HG03135 (cell line): ENCODE measurements at regions not wholly inside any gene's neighbourhood (a gene's known extent, or its start where the extent isn't known, plus 50 kb on each side); places are given as distances from the start of the nearest gene placed in this dataset.

Experiments
- ATAC-seq: cut with Tn5 transposase; IDR thresholded peaks from one replicate; pipeline ENCODE4 v1.9.1; 2021; ENCODE audit warnings: mild to moderate bottlenecking, moderate library complexity; ENCODE audit not compliant: unreplicated experiment

DNA sequence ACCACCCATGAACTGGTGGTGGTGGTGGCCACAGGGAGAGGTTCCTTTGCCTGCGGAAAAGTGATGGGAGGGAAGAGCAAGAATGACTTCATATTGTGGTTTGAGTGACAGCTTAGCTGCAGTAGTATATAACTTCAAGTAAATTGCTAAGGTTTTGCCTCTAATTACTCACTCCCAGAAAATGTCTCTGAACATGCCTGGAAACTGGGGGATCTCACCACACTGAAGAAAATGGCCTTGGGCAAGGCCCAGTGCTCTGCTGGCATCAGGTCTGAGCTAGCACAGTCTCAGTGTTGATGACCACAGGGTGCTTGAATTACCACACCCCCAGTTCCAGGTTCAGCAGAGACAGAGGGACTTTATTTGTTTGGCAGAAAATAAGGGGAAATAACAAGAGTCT is 2085.4 kb downstream of the ARAP2 start:
- ATAC-seq, result no peak

DNA sequence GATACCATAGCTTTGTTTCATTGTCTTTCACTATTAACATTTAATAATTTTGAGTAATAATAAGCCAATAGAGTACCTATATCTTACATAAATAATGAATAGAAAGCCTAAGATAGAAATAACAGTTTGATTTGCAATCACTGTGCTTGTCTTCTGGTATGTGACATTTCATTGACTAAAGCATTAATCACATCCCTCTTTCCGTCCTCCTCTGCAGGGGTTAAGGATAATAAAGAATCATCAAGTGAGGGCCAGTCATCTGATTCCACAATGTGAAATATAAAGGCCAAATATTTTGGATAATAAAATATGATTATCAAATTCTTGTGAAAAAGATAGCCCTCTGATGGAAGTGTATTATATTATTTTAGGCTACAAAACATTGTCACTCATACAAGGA is 2073.4 kb downstream of the ARAP2 start:
- ATAC-seq, result no peak

DNA sequence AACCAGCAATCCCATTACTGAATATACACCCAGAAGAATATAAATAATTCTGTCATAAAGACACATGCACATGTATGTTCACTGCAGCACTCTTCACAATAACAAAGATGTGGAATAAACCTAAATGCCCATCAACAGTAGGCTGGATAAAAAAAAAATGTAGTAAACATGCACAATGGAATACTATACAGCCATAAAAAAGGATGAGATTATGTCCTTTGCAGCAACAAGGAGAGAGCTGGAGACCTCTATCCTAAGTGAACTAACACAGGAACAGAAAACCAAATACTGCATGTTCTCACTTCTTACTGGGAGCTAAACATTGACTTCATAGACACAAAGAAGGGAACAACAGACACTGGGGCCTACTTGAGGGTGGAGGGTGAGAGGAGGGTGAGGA is 2067.7 kb downstream of the ARAP2 start:
- no peak for ATAC-seq

DNA sequence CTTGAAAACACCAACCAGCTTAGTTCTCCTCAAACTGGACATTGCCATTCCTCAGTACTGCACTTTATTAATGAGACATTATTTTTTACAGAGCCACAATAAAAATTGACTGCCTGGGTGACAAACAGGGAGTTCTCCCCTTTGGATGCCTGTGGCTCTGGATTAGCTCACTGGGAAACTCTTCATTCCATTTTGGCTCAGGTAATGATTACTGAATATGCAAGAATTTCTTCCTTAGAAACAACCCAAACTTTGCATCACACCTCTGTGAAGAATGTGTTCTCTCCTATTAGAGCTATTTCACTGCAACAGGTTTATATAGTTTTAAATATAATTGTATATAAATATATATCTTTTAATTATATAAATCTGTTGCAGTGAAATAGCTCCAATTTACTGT is 2065.8 kb downstream of the ARAP2 start:
- ATAC-seq, result no peak

DNA sequence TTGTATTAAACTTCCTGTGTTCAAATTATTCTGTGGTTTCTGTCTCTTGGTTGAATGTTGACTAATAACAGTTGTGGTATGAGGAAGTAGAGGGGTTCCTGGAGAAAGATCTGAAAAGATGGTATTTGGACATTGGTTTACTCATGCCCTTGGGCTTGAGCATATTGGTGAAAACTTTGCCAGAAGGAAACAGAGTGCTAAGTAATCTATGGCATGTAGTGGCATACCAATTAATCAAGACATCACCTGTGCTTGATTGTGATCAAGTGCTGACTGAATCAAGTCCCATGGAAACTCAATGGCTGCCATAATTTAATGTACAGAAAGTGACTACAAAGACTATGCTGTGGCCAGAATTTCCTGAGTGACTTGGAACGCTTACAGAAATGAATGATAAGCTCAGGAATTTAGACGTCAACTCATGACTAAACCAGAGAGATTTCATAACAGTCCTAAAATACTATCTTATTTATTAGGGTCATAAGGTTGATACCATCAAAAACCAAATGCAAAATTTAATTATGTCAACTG is 2062.9 kb downstream of the ARAP2 start:
- ATAC-seq, result no peak

DNA sequence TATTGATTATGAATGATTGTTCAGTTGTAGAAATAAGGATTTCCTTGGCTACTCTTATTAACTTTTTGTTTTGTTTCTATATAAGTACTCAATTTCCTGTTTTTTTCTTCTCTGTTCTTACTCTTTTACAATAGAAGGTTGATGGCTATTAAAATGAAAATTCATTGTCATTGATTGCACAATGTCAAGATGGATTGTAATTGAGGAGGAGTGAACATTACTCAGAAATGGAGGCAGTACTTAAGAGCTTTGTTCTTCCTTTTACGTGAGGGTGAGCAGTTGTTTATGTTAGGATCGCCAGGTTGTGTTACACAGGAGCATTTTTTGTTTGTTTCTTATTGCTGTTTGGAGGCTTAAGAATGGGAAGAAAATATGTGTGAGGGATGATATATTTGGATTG is 2062.4 kb downstream of the ARAP2 start:
- ATAC-seq, result no peak

DNA sequence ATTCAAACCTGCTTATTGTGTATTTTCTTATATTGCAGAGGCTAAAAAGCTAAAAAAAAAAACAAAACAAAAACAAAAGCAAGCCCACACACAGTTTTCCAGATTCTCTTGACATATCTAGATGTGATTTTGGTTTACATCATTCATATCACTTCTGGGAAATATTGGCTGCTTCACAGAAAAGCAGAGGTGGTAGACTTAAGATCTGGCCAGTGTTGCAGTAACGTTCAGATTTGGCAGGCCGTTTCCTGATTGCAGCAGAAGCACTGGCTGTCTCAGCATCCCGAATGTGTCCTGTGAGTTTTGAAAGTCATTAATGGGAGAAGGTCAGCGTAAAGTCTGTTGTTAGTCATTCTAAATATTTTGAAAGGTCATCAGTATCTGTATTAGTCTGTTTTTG is 2062.0 kb downstream of the ARAP2 start:
- no peak for ATAC-seq

DNA sequence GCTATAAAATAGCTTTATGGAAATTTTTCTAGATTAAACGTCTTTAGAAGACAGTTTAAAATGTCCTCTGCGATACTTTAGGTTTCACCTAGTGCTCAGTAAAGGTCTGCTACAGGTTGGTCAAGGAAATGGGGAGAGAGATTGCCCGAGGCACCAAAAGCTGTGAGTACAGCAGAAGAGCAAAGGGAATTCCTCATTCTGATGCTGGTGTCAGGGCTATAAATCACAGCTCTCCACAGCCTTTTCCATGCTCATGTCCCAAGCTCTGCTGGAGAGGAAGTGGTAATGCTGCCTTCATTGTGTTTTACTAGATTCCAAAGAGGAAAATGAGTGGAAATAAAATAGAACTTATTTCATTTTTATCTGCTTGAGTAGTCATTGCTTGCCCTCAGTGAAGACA is 2060.4 kb downstream of the ARAP2 start:
- ATAC-seq, result no peak

DNA sequence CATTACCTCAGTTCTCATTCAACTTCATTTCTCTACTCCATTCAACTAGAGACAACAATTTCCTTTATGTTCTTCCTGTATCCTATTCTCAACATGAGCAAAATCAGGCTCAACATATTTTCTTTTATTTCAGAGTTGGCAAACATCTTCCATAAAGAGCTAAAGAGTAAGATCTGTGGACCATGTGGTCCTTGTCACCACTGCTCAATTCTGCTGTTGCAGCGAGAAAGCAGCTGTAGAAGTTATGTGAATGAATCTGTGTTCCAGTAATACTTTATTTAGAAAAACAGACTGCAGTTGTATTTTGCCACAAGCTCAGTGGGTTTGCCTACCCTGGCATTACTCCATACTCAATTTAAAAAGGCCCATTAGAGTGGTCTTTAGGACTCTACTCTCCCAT is 2057.3 kb downstream of the ARAP2 start:
- ATAC-seq, result no peak

DNA sequence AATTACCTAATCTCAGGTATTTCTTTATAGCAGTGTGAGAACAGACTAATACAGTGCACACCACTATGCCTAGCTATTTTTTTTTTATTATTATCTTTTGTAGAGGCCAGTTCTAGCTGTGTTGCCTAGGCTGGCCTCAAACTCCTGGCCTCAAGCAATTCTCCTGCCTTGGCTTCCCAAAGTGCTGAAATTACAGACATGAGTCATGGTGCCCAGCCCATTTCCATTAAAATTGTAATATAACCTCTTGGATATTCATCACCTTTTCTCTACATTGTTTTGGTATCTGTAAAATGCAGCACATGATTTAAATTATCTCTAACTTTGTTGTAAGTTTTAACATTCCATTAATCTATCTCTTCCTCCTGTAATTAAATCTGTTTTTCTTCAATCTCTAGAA is 2052.9 kb downstream of the ARAP2 start:
- ATAC-seq, result no peak

DNA sequence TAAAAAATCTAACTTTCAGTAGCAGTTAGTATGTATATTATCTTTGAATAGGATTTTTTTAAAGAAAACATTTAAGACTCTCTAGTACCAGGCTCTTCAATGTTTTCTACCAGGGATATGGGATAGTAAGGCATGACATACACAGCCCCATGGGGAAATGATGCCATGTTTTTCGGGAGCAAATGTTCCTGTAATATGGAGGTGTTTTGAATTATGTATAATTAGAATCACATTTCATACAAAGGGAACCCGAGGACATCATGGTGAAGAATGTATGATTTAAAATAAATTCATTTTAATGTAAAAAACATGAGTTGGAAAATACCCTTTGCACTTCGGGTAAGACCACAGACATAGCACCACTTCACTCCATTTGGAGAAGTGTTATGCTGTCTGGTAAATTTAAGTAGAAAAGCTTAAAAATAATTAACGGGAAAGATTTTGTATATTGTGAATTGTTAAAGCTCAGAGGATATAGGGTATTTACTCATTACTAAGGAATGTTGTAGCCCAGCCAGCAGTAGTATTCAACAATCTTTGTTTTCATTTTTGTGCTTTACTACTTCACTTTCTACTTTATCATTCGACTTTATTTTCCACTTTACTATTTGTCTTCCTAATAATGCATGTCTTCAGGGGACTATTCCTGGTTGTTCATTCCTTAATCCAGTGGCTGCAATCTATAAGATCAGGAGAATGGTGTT is 2050.7 kb downstream of the ARAP2 start:
- ATAC-seq, result no peak

DNA sequence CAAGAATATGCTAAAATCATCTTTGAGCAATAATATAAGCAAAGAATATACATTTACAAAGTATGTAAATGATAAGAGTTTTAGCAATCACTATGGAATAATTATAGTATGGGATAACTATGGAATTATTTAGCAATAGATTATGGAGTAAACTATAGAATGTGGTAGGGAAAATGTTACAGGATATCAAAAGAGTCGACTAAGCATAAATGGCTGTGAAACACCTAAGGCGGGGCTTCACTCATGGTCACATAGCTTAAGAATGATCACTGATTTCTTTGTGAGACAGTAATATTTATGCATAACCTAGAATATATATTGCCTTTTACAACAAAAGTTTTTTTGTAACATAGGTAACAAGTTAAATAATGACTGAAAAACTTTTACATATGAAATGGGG is 2049.7 kb downstream of the ARAP2 start:
- no peak for ATAC-seq

DNA sequence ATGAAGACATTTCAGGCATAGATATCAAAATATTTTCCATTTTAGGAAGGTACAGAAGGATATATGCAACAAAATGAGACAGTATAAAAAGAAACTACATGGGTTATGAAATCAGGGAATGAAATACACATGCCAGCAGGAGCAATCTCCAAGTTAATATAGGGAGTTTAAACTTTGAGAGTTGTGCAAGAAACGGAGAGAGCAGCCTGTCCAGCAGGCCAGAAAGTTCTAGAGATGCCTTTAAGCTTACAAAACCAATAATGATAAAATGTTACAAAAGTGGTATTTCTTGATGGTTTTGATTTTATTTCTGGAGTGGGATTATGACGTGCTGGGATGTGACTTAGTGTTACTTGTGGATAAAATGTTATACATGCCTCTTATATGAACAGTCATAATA is 2047.9 kb downstream of the ARAP2 start:
- ATAC-seq, result no peak

DNA sequence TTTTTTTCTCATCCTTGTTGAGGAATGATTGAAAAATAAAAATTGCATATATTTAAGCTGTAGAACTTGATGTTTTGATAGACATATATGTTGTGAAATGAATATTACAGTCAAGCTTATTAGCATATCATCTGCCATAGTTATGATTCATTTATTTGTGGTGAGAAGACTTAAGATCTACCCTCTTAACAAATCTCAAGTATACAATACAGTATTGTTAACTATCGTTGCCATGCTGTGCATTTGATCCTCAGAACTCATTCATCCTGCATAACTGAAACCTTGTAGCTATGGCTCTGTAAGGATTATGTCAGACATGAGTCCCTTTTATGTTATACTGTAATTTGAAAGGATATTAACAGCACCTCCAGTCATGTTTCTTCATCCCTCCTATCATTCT is 2045.3 kb downstream of the ARAP2 start:
- no peak for ATAC-seq

DNA sequence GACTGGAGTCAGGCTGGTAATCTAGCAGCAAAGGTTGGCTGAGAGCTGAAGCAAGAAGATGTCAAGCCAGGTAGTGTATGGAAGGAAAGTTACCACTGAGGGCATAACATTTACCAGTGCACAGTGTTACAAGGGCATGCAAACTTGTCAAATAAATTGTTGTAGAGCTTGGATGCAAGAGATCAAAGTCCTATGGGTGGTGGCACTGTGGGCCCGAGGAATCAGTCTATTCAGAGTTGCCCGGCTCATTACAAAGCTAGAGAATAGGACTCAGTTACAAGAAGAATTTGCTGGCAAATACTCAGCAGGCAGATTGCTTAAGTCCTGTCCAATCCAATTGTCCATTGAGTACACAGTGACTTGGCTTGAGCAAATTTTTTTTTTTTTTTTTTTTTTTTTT is 2043.8 kb downstream of the ARAP2 start:
- ATAC-seq, result no peak

DNA sequence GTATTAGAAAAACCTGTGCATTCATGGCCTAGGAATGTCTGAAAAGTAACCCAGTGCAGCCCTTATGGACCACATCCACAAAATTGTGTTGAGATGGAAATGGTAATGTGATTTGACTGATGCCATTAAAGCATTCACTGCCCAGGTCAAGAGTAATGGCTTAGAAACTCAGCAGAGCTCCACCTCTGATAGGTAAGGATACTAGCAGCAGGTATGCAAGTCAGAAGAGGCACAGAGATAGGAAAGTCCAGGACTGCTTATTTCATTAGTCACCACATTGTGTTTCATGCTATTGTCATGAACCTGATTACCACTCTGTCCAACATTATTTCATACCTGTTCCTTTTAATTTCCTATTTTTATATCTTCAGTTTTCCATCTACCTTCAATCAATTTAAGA is 2042.2 kb downstream of the ARAP2 start:
- ATAC-seq, result no peak

DNA sequence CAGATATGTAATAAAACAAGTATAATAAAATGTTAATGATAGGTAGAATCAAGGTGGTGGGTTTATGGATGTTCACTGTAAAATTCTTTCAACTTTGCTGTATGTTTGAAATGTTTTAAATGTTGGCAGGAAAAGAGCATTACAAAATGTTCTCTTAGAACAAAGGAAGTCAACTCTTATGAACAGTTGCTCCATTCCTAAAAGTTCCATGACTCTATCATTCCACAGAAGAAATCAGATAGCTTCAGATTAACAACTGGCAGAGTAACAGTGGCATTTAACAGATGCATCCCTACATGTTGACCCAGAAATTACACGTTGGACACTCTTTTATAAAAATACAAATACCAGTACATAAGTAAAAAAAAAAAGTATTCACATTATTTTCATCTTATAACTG is 2023.7 kb downstream of the ARAP2 start:
- no peak for ATAC-seq

DNA sequence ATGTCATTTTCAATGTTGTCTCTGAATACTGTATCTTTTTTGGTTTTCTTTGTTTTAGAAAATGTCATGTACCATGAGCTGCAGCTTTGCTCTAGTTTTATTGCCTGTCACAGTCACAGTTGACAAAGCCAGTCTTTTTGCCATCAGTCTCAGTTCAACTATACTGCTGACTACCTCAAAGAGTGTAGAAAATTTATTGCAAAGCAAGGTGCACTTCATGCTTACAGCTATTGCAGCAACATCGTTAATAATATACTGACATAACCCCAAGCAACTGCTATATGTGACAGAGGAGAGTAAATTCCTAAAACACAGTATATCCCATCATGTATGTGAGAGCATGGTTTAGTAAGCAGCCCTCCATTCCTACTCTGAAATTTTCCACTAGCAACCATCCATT is 2022.3 kb downstream of the ARAP2 start:
- ATAC-seq, result no peak

DNA sequence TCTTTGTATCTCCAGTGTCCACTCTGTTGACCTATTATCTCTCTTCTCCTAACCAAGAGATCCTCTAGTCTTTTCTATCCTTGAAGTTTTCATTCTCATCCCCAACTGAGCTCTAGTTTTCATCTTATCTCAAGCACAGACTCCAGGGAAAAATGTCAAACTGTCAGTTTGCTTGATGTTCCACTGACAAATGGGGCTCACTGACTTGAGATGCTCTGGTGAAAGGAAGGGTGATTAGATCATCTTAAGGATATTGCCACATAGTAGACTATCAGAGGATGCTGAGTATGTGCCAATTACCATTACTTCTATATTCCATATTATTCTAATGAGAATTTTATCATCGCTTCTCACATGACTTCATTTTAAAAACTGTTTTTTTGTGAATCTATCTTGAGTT is 2008.2 kb downstream of the ARAP2 start:
- ATAC-seq, result no peak

DNA sequence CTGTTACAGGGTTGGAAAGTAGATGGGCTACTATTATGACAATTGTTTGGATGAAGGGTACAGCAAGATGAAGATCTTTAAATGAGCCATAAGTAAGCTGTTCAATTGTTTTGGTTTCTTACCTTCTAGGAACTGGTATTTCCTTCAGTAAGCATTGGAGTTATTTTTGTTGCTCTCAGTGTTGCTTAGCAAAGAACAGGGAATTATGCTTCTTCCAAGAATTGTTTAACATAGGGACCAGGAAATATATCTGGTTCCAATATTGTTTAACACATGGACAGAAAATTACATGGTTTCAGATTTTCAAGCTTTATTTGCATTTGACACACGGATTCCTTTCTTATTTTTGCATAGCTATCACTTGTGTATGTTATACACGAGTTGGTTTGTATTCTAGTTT is 1999.0 kb downstream of the ARAP2 start:
- no peak for ATAC-seq

DNA sequence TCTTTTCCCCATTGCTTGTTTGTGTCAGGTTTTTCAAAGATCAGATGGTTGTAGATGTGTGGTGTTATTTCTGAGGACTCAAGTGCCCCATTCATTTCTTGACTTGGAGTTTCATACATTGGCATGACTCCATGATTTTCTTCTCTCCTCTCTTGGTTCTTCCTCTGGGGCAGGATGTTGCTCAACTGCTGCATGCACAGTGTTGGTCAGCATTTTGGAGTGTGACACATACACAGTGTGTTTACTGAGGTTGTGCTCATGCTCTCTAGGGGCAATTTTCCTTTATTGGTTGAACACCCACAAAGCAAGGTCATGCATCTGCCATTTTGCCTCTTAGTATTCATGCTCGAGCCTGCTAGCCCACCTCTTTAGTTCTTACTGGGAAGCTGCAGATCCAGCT is 1993.8 kb downstream of the ARAP2 start:
- no peak for ATAC-seq

DNA sequence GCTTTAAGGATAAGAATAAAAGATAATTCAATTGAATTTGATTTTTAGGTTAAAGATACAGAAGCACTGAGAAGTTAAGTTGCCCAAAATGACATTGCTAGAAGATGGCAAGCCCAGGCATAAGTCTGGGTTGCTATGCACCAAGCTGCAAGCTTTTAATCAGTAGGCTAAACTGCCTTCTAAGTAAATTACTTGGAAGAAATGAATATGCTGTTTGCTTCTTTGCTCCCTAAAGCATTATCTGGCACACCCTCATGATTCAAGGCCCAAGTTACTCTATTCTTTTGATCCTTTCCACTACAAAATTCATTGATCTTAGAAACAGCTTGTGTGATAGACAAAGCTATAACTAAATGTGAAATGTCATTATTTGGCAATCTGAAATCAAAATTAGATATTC is 1991.1 kb downstream of the ARAP2 start:
- ATAC-seq, result no peak

DNA sequence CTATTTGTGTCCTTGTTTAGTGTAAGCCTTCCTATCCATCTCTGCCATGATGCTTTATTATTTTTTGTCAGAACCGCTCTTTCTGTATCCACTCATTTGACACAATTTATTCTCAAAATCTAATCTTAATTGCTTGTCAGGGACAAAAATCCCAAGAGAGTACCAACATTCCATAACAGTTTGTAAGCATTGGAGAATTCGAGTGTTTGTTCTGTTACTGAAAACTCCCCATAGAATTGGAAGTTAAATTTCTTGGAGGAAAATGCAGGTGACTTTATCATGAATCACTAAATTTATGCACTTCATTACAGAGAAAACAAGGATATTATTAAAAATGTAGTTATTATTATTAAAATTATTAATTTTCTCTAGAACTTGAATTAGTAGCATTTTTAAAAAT is 1986.1 kb downstream of the ARAP2 start:
- no peak for ATAC-seq
